Activated B cell treated with CpG ODN at 0.5 μM for 24 hours (primary cell): ENCODE measurements at regions not wholly inside any gene's neighbourhood (a gene's known extent, or its start where the extent isn't known, plus 50 kb on each side); places are given as distances from the start of the nearest gene placed in this dataset.

Source experiments
- ATAC-seq: fragments of 200-7000 bp; cut with Tn5 transposase; one replicate; pipeline ENCODE4 v1.10.0; 2021; ENCODE audit warnings: low read depth, mild to moderate bottlenecking, moderate library complexity
- CTCF ChIA-PET: fragments of 350-600 bp; sonication (Branson Sonifier 250); formaldehyde crosslinking; loops from one replicate; lab custom pipeline; 2021; ENCODE audit warnings: antibody characterized with exemption; lab: Charles Lee
- POLR2A ChIA-PET: fragments of 350-600 bp; sonication (Branson Sonifier 250); formaldehyde crosslinking; loops from one replicate; lab custom pipeline; 2021; ENCODE audit warnings: antibody characterized with exemption; lab: Charles Lee
- DNase-seq: peaks from one replicate; pipeline ENCODE4 v3.0.0; 2022
- H3K27ac Mint-ChIP-seq: one replicate; pipeline ENCODE4 v1.8.0; 2020; ENCODE audit warnings: mixed read lengths
- H3K27me3 Mint-ChIP-seq: one replicate; pipeline ENCODE4 v1.8.0; 2021; ENCODE audit warnings: mixed read lengths
- H3K36me3 Mint-ChIP-seq: one replicate; pipeline ENCODE4 v1.8.0; 2021; ENCODE audit warnings: low read depth, mixed read lengths
- H3K4me1 Mint-ChIP-seq: one replicate; pipeline ENCODE4 v1.8.0; 2021; ENCODE audit warnings: mixed read lengths
- H3K4me3 Mint-ChIP-seq: one replicate; pipeline ENCODE4 v1.8.0; 2020; ENCODE audit warnings: mild to moderate bottlenecking, mixed read lengths
- H3K9me3 Mint-ChIP-seq: one replicate; pipeline ENCODE4 v1.8.0; 2020; ENCODE audit warnings: mixed read lengths
- CTCF ChIP-seq: fragments of 200-600 bp; IDR thresholded peaks from one replicate; pipeline ENCODE4 v1.8.0; 2022; ENCODE audit warnings: antibody characterized with exemption, mild to moderate bottlenecking
- intact Hi-C: fragments of 100-400 bp; cut with micrococcal nuclease; formaldehyde crosslinking; loops from one replicate; pipeline ENCODE4 v1.15.1; 2024

- no peak overlapping the region for H3K4me3 Mint-ChIP-seq
- no peak overlapping the region for H3K27ac Mint-ChIP-seq
- no peaks in the 10 kb centered on the region for H3K4me1 Mint-ChIP-seq
- DNase-seq (no peak), ATAC-seq (no peak)
- H3K36me3 Mint-ChIP-seq, result no peaks in the 10 kb centered on the region
- no peaks in the 10 kb centered on the region for H3K9me3 Mint-ChIP-seq
- ChIA-PET CTCF (no interaction called here), POLR2A (no interaction called here)
- no peak for TF ChIP-seq CTCF
- H3K27me3 Mint-ChIP-seq, result no peaks in the 10 kb centered on the region
- intact Hi-C loops, result no loop called here
These were observed 60.3 kb downstream of the DACT1 start for GRCh38 chr14:58697930-58698642.

- H3K4me1 Mint-ChIP-seq, result no peaks in the 10 kb centered on the region
- TF ChIP-seq CTCF, result no peak
- no peaks in the 10 kb centered on the region for H3K9me3 Mint-ChIP-seq
- no peaks in the 10 kb centered on the region for H3K27me3 Mint-ChIP-seq
- CTCF ChIA-PET, result no interaction called here
- POLR2A ChIA-PET, result no interaction called here
- H3K36me3 Mint-ChIP-seq, result no peaks in the 10 kb centered on the region
- no peak overlapping the region for H3K27ac Mint-ChIP-seq
- ATAC-seq (no peak), DNase-seq (no peak)
- intact Hi-C loops, result no loop called here
- no peak overlapping the region for H3K4me3 Mint-ChIP-seq
These were observed 62.0 kb downstream of the DACT1 start for GRCh38 chr14:58699681-58700205.

- TF ChIP-seq CTCF, result no peak
- ATAC-seq (no peak), DNase-seq (no peak)
- POLR2A ChIA-PET, result no interaction called here
- CTCF ChIA-PET, result no interaction called here
- no peaks in the 10 kb centered on the region for H3K36me3 Mint-ChIP-seq
- H3K4me3 Mint-ChIP-seq, result no peak overlapping the region
- no peaks in the 10 kb centered on the region for H3K27me3 Mint-ChIP-seq
- no peaks in the 10 kb centered on the region for H3K9me3 Mint-ChIP-seq
- H3K27ac Mint-ChIP-seq, result no peak overlapping the region
- no peaks in the 10 kb centered on the region for H3K4me1 Mint-ChIP-seq
- intact Hi-C loops, result no loop called here
These were observed 63.4 kb downstream of the DACT1 start for GRCh38 chr14:58701156-58701555.

- H3K4me1 Mint-ChIP-seq, result no peaks in the 10 kb centered on the region
- no peak for DNase-seq
- H3K4me3 Mint-ChIP-seq, result no peak overlapping the region
- H3K27ac Mint-ChIP-seq, result no peak overlapping the region
- no peaks in the 10 kb centered on the region for H3K36me3 Mint-ChIP-seq
- no peaks in the 10 kb centered on the region for H3K27me3 Mint-ChIP-seq
- TF ChIP-seq CTCF, result no peak
- ChIA-PET CTCF (no interaction called here), POLR2A (no interaction called here)
- ATAC-seq, result no peak
- H3K9me3 Mint-ChIP-seq, result no peaks in the 10 kb centered on the region
- intact Hi-C loops, result no loop called here
These were observed 63.8 kb downstream of the DACT1 start for GRCh38 chr14:58701604-58702003.

GRCh38 chr14:58702441-58703160 lies 64.8 kb downstream of the DACT1 start:
- Mint-ChIP-seq H3K27ac (no peak overlapping the region), H3K9me3 (no peaks in the 10 kb centered on the region), H3K36me3 (no peaks in the 10 kb centered on the region), H3K4me1 (no peaks in the 10 kb centered on the region), H3K27me3 (no peaks in the 10 kb centered on the region), H3K4me3 (no peak overlapping the region)
- CTCF ChIA-PET, result no interaction called here
- DNase-seq (no peak), ATAC-seq (no peak)
- POLR2A ChIA-PET, result no interaction called here
- no peak for TF ChIP-seq CTCF
- intact Hi-C loops, result no loop called here
